ENCODE measurements at regions not wholly inside any gene's neighbourhood (a gene's known extent, or its start where the extent isn't known, plus 50 kb on each side); places are given as distances from the start of the nearest gene placed in this dataset.

DNA sequence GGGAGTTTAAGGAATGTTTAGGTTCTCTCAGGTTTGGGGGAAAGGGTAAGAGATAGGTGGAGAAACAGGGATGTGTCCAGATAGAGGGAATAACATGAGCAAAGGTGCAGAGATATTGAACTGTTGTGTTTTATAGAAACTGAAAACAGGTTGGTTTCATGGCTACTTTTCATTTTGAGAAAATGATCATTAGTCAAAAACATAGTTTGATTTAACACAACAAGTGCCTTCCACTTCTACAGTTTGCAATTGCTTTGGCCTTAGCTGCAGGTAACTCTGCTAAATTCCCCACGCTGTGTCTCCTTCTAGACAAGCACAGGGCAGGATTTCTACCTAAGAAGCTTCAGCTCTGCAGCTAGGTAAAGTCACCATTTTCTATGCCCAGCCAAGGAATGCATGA lies 124.9 kb downstream of the RGS2 start:
- DNase-seq: no peak
- in situ Hi-C loops (cut with HindIII; ENCODE audit: low pct_ligation_motif_present, low sequenced_read_pairs): no loop called here
- Histone ChIP-seq H3K27me3 (replicated peaks) (no peaks in the 10 kb centered on the region), H3K27ac (no peak overlapping the region), H3K36me3 (replicated peaks) (no peaks in the 10 kb centered on the region), H3K4me3 (ENCODE audit: low read depth, low read length) (no peak overlapping the region)
- no peak for TF ChIP-seq CTCF (IDR thresholded peaks at IDR 0.05; ENCODE audit: low read depth, low read length, missing control alignments)

DNA sequence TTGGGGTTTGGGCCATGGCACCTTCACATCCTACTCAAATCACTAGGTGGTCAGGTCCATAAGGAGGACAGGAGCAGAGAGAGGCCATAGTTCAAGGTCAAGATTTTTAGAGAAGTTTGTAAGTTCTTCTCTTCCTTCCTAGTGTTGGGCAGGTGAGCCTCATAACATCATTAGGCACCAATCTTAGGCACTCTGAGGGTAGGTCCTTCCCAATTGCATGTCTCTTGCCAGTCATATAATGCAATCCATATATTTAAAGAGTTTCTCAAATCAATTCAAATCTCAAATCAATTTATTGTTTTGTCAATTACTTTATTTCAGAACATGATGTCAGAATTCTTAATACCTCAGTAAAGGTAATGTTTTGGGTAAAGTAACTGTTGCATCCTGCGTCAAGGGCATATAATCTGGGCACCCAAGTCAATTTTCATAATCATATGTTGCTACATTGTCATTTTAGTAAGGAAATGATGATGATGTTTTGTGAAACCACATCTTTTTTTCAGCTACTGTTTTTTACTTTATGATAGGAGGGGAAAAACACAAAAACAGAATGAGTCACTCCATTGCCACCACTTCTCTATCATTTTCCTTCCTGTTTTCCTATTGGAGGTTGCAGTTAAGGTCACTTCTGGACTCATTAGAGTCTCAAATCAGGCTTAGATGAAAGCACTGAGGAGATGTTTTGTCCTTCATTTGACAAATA lies 122.7 kb downstream of the UCHL5 start:
- TF ChIP-seq CTCF (IDR thresholded peaks at IDR 0.05; ENCODE audit: low read depth, low read length, missing control alignments): no peak
- Histone ChIP-seq H3K27ac (no peak overlapping the region), H3K4me3 (ENCODE audit: low read depth, low read length) (no peak overlapping the region), H3K27me3 (replicated peaks) (no peaks in the 10 kb centered on the region), H3K36me3 (replicated peaks) (no peaks in the 10 kb centered on the region)
- DNase-seq: no peak
- in situ Hi-C loops (cut with HindIII; ENCODE audit: low pct_ligation_motif_present, low sequenced_read_pairs): no loop called here

GRCh38 chr1:192937128-192937527 lies 122.0 kb downstream of the UCHL5 start:
- in situ Hi-C loops (cut with HindIII; ENCODE audit: low pct_ligation_motif_present, low sequenced_read_pairs): no loop called here
- Histone ChIP-seq H3K27me3 (replicated peaks) (no peaks in the 10 kb centered on the region), H3K27ac (no peak overlapping the region), H3K4me3 (ENCODE audit: low read depth, low read length) (no peak overlapping the region), H3K36me3 (replicated peaks) (no peaks in the 10 kb centered on the region)
- no peak for DNase-seq
- no peak for TF ChIP-seq CTCF (IDR thresholded peaks at IDR 0.05; ENCODE audit: low read depth, low read length, missing control alignments)

- no peaks in the 10 kb centered on the region for H3K36me3 ChIP-seq (replicated peaks)
- DNase-seq: no peak
- in situ Hi-C loops (cut with HindIII; ENCODE audit: low pct_ligation_motif_present, low sequenced_read_pairs): no loop called here
Observed at GRCh38 chr1:192939440-192939839, 119.7 kb downstream of the UCHL5 start.

DNA sequence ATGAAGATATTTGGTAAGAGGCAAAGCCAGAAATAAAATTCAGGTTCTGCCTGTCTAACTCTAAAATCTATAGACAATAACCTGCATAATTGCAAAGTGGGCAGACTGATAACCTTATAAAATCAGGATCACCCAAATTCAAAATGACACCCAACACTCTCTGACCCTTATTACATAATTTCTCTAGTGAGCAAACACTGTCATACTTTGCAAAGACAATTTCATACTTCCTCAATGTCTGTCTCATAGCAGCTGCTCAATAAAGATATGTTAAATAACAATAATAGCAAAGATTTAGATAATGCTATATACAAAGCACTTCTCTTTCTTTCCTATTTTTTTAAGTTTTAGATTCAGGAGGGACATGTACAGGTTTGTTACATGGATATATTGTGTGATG lies 118.5 kb downstream of the UCHL5 start:
- in situ Hi-C loops (cut with HindIII; ENCODE audit: low pct_ligation_motif_present, low sequenced_read_pairs): no loop called here
- no peaks in the 10 kb centered on the region for H3K36me3 ChIP-seq (replicated peaks)
- no peak for TF ChIP-seq CTCF (IDR thresholded peaks at IDR 0.05; ENCODE audit: low read depth, low read length, missing control alignments)
- H3K4me3 ChIP-seq (ENCODE audit: low read depth, low read length): no peak overlapping the region
- no peak overlapping the region for H3K27ac ChIP-seq
- no peaks in the 10 kb centered on the region for H3K27me3 ChIP-seq (replicated peaks)
- no peak for DNase-seq

More at GRCh38 chr1:192939440-192939839, 119.7 kb downstream of the UCHL5 start:
- H3K27me3 ChIP-seq (replicated peaks): no peaks in the 10 kb centered on the region
- TF ChIP-seq CTCF (IDR thresholded peaks at IDR 0.05; ENCODE audit: low read depth, low read length, missing control alignments): no peak
- no peak overlapping the region for H3K27ac ChIP-seq
- no peak overlapping the region for H3K4me3 ChIP-seq (ENCODE audit: low read depth, low read length)
